A673 (cell line): ENCODE measurements at regions not wholly inside any gene's neighbourhood (a gene's known extent, or its start where the extent isn't known, plus 50 kb on each side); places are given as distances from the start of the nearest gene placed in this dataset.

Experiments
- CTCF ChIP-seq: fragments of 300-800, 200-600 bp; sonication (generic); conservative IDR thresholded peaks from 2 replicates; pipeline ENCODE4 v1.5.1; 2017; ENCODE audit warnings: low read depth, mild to moderate bottlenecking, antibody characterized with exemption, low read length, moderate library complexity, mixed read lengths
- EZH2 ChIP-seq: fragments of 200-600 bp; sonication (generic); IDR thresholded peaks from 2 replicates; pipeline ENCODE4 v1.6.1; 2017; ENCODE audit warnings: borderline replicate concordance, low read depth, mild to moderate bottlenecking, mixed read lengths, antibody characterized with exemption, low read length; ENCODE audit not compliant: poor library complexity, severe bottlenecking

GRCh38 chr7:84855758-84856157 lies 331.1 kb downstream of the SEMA3D start:
- no peak for TF ChIP-seq CTCF
- TF ChIP-seq EZH2 = no peak
